SH-SY5Y (cell line): ENCODE measurements at regions not wholly inside any gene's neighbourhood (a gene's known extent, or its start where the extent isn't known, plus 50 kb on each side); places are given as distances from the start of the nearest gene placed in this dataset.

Experiments used
- GATA2 ChIP-seq: IDR thresholded peaks from 2 replicates; pipeline ENCODE4 v1.6.1; 2011; ENCODE audit warnings: mild to moderate bottlenecking, low read depth, low read length
- GATA3 ChIP-seq: IDR thresholded peaks from 2 replicates; pipeline ENCODE4 v1.6.1; 2011; ENCODE audit warnings: low read depth, mild to moderate bottlenecking, low read length, moderate library complexity

- TF ChIP-seq GATA3 (no peak), GATA2 (no peak)
These were observed 152.6 kb downstream of the PTPN20 start for GRCh38 chr10:47063858-47064257.
